ENCODE measurements at regions not wholly inside any gene's neighbourhood (a gene's known extent, or its start where the extent isn't known, plus 50 kb on each side); places are given as distances from the start of the nearest gene placed in this dataset.

DNA sequence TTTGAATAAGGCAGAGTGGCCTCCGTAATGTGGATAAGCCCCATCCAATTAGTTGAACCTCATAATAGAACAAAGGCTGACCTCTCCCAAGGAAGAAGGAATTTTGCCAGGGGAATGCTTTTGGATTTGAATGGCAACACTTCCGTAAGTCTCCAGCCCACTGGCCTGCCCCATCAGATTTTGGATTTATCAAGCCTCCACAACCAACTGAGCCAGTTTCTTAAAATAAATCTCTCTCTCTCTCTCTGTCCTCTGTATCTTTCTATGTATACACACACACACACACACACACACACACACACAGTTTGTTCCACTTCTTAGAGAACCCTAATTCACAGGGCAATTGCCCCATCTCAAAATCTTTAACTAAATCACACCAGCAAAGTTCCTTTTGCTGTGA is 100.9 kb upstream of the CAV2 start:
- TF ChIP-seq, protein P1, sequence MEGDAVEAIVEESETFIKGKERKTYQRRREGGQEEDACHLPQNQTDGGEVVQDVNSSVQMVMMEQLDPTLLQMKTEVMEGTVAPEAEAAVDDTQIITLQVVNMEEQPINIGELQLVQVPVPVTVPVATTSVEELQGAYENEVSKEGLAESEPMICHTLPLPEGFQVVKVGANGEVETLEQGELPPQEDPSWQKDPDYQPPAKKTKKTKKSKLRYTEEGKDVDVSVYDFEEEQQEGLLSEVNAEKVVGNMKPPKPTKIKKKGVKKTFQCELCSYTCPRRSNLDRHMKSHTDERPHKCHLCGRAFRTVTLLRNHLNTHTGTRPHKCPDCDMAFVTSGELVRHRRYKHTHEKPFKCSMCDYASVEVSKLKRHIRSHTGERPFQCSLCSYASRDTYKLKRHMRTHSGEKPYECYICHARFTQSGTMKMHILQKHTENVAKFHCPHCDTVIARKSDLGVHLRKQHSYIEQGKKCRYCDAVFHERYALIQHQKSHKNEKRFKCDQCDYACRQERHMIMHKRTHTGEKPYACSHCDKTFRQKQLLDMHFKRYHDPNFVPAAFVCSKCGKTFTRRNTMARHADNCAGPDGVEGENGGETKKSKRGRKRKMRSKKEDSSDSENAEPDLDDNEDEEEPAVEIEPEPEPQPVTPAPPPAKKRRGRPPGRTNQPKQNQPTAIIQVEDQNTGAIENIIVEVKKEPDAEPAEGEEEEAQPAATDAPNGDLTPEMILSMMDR (IDR thresholded peaks at IDR 0.05) = no peak
- TF ChIP-seq POLR2A (IDR thresholded peaks at IDR 0.05) = no peak
